ENCODE measurements at regions not wholly inside any gene's neighbourhood (a gene's known extent, or its start where the extent isn't known, plus 50 kb on each side); places are given as distances from the start of the nearest gene placed in this dataset.

GRCh38 chr22:48900626-48901025, 927.0 kb downstream of the BRD1 start:
- Histone ChIP-seq H3K4me1 (peaks cover 0 to 14% (median 0%) of the 10 kb centered on the region in 4 donors), H3K4me3 (no peak overlapping the region), H3K27me3 (no peaks in the 10 kb centered on the region), H3K27ac (no peak overlapping the region), H3K9me3 (no peaks in the 10 kb centered on the region), H3K36me3 (no peaks in the 10 kb centered on the region)
- DNase-seq (ENCODE audit: low spot score in 2 of 2) = no peak
- WGBS, 2 donors = 89 to 94% methylated on average over 9 of the region's 9 CpGs
- TF ChIP-seq POLR2A (IDR thresholded peaks at IDR 0.05) (no peak), CTCF (IDR thresholded peaks at IDR 0.05) (no peak)

DNA sequence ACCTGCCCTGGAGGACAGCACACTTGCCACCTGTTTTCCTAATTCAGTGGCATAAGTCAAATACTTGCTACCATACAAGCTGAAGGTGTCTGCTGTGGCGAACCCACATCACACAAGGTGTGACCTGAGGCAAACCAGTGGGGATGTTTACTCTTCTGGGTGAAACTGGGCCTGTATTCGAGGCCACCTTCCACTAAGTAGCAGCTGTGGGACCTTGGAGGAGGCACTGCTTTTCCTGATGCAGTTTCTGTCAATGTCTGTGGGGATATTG, 927.4 kb downstream of the BRD1 start:
- Histone ChIP-seq H3K4me1 (peaks cover 0 to 14% (median 0%) of the 10 kb centered on the region in 4 donors), H3K4me3 (no peak overlapping the region), H3K27me3 (no peaks in the 10 kb centered on the region), H3K9me3 (no peaks in the 10 kb centered on the region), H3K36me3 (no peaks in the 10 kb centered on the region), H3K27ac (no peak overlapping the region)
- no peak for DNase-seq (ENCODE audit: low spot score in 2 of 2)
- TF ChIP-seq CTCF (IDR thresholded peaks at IDR 0.05) (no peak), EP300 (IDR thresholded peaks at IDR 0.05) (no peak), POLR2A (IDR thresholded peaks at IDR 0.05) (no peak)
- WGBS, 2 donors = 85 to 90% methylated on average over 2 of the region's 2 CpGs

DNA sequence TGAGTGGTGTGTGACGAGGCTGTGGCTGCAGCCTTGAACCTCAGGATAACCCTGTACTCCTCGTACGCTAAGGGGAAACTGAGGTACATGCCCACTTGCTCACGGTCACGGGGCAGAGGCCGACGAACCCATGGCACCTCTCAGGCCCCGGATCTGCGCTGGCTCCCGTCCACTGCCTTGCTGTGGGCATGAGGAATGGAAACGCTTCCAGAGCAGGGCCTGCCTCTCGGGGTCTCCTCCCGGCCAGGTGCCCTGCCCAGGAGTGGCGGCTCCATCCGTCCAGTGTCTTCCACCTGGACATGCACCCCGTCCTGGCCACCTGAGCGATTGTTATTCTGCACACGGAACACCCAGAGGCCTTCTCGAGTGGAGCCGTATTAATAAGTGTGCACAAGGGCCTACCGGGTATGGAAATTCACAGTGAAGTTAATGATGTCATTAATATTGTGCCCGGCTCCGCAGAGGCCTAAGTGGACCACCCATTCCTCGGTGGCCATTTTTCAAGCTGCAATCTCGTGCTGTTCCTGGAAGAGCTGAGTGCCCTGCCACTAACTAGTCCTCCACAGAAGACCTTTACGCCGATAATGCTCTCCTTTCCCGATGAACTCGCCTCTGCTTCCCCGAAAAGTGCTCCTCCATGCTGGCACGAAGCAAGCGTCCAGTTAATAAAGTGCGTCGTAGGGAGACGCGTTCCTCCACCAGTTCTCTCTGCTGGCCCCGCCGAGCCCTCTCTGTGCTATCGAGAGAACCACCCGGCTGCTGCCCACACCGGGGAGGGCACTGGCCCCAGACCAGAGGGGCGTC, 927.9 kb downstream of the BRD1 start:
- TF ChIP-seq POLR2A (IDR thresholded peaks at IDR 0.05) = no peak
- 92 to 95% methylated on average over 39 to 40 of the region's 42 CpGs for WGBS, 2 donors
- Histone ChIP-seq H3K4me1 (peaks cover 0 to 14% (median 0%) of the 10 kb centered on the region in 4 donors), H3K9me3 (no peaks in the 10 kb centered on the region), H3K27me3 (no peaks in the 10 kb centered on the region), H3K36me3 (no peaks in the 10 kb centered on the region), H3K4me3 (no peak overlapping the region), H3K27ac (no peak overlapping the region)
- no peak for DNase-seq (ENCODE audit: low spot score in 2 of 2)

GRCh38 chr22:48898524-48899250, 929.0 kb downstream of the BRD1 start:
- H3K27ac ChIP-seq = no peak overlapping the region
- TF ChIP-seq POLR2A (IDR thresholded peaks at IDR 0.05) (no peak), CTCF (IDR thresholded peaks at IDR 0.05) (no peak), EP300 (IDR thresholded peaks at IDR 0.05) (no peak)
- H3K4me1 ChIP-seq = peaks cover 0 to 14% (median 0%) of the 10 kb centered on the region in 4 donors
- H3K4me3 ChIP-seq = no peak overlapping the region
- no peaks in the 10 kb centered on the region for H3K36me3 ChIP-seq
- no peaks in the 10 kb centered on the region for H3K27me3 ChIP-seq
- DNase-seq (ENCODE audit: low spot score in 2 of 2) = no peak
- 76 to 83% methylated on average over 18 to 21 of the region's 21 CpGs for WGBS, 2 donors
- H3K9me3 ChIP-seq = no peaks in the 10 kb centered on the region

DNA sequence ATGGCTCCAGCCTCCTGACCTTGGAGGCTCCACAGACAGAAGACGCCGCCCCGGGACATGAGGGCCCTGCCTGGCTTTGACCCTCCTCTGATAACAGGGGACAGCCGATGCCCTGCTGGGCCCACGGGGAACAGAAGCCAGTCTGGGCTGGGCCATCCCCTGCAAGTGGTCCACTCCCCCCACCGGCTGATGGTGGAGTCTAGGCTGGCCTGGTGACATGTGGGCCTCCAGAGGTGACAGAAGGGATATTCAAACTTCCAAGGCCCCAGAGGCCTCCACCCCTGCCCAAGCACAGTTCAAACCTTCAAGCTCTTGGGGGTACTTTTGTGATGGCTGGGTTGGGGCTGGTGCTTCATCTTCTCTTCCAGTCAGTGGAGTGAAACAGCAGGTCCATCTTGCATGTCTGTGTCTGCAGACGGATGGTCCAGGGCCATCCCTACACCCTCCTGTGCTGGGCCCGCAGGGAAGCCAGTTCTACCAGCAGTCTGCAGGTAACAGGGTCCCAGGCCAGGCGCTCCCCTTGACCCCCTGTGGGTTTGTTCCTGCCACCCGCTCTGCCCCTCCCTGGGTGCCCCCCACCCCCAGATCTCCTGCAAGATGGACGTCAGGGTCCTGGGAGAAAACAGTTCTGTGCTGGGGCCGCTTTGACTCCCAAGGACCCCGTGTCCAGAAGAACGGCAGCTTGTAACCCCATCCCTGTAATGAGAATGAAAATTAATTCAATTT, 929.9 kb downstream of the BRD1 start:
- Histone ChIP-seq H3K27ac (no peak overlapping the region), H3K9me3 (no peaks in the 10 kb centered on the region), H3K4me1 (peaks cover 0 to 19% (median 0%) of the 10 kb centered on the region in 4 donors), H3K4me3 (no peak overlapping the region), H3K36me3 (no peaks in the 10 kb centered on the region), H3K27me3 (no peaks in the 10 kb centered on the region)
- DNase-seq (ENCODE audit: low spot score in 2 of 2) = no peak
- TF ChIP-seq CTCF (IDR thresholded peaks at IDR 0.05) = no peak
- no peak for TF ChIP-seq EP300 (IDR thresholded peaks at IDR 0.05)
- no peak for TF ChIP-seq POLR2A (IDR thresholded peaks at IDR 0.05)
- WGBS, 2 donors = 82 to 86% methylated on average over 11 to 14 of the region's 14 CpGs

All from tibial nerve (tissue), 4 donors.